Uterus (tissue), 3 donors: ENCODE measurements at regions not wholly inside any gene's neighbourhood (a gene's known extent, or its start where the extent isn't known, plus 50 kb on each side); places are given as distances from the start of the nearest gene placed in this dataset.

Source experiments
- DNase-seq, 2 donors: peaks; one replicate each; pipeline ENCODE4 v3.0.0-alpha.2; 2019 to 2020
- H3K27ac ChIP-seq, 2 donors: fragments of 200-600 bp; sonication (generic); 1 replicate in 1 of 2; 2 replicates in 1 of 2; pipeline ENCODE4 v1.5.1; 2016 to 2018
- H3K27me3 ChIP-seq, 2 donors: fragments of 200-600 bp; sonication (generic); one replicate each; pipeline ENCODE4 v1.5.1; 2018 to 2019; ENCODE audit warnings: control low read depth in 1 of 2
- H3K36me3 ChIP-seq, 2 donors: fragments of 200-600 bp; sonication (generic); one replicate each; pipeline ENCODE4 v1.5.1; 2019; ENCODE audit warnings: control low read depth in 1 of 2
- H3K4me1 ChIP-seq, 2 donors: fragments of 200-600 bp; sonication (generic); one replicate each; pipeline ENCODE4 v1.5.1; 2018 to 2019; ENCODE audit warnings: control low read depth in 1 of 2
- H3K4me3 ChIP-seq, 2 donors: fragments of 200-600 bp; sonication (generic); 1 replicate in 1 of 2; 2 replicates in 1 of 2; pipeline ENCODE4 v1.5.1; 2018 to 2019; ENCODE audit warnings: mild to moderate bottlenecking in 1 of 2
- H3K9me3 ChIP-seq, 2 donors: fragments of 200-600 bp; sonication (generic); one replicate each; pipeline ENCODE4 v1.5.1; 2019; ENCODE audit warnings: control low read depth in 1 of 2
- POLR2A ChIP-seq, 2 donors: fragments of 450-650 bp; IDR thresholded peaks; one replicate each; pipeline ENCODE4 v1.6.1; 2016; ENCODE audit warnings: antibody characterized with exemption in 2 of 2, mild to moderate bottlenecking in 1 of 2, moderate library complexity in 1 of 2
- intact Hi-C: fragments of 100-400 bp; cut with DNase I; formaldehyde crosslinking; loops from one replicate; pipeline ENCODE4 v1.15.1; 2023; ENCODE audit warnings: low total_unique reads
- TF ChIP-seq, protein P1 (sequence below), 4 experiments: fragments of 200-600 bp in 2 of 4; fragments of 450-650 bp in 2 of 4; sonication (generic) in 2 of 4; IDR thresholded peaks; one replicate each; pipeline ENCODE4 v1.5.1; 2016 to 2019; ENCODE audit warnings: antibody characterized with exemption in 4 of 4, mild to moderate bottlenecking in 2 of 4, moderate library complexity in 1 of 4
- donor health status: DM: yes; HTN: yes; CAD: no.

DNA sequence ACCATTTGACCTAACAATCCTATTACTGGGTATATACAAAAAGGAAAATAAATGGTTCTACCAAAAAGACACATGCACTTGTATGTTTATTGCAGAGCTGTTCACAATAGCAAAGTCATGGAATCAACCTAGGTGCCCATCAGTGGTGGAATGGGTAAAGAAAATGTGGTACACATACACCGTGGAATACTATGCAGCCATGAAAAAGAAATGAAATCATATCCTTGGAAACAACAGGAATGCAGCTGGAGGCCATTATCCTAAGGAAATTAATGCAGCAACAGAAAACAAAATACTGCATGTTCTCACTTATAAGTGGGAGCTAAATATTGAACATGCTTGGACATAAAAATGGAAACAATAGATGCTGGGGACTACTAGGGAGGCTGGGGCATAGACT is 534.1 kb upstream of the SGCD start:
- DNase-seq = no peak
- H3K27me3 ChIP-seq = no peaks in the 10 kb centered on the region
- peaks cover 0 to 11% of the 10 kb centered on the region in 2 donors for H3K9me3 ChIP-seq
- TF ChIP-seq, protein P1, sequence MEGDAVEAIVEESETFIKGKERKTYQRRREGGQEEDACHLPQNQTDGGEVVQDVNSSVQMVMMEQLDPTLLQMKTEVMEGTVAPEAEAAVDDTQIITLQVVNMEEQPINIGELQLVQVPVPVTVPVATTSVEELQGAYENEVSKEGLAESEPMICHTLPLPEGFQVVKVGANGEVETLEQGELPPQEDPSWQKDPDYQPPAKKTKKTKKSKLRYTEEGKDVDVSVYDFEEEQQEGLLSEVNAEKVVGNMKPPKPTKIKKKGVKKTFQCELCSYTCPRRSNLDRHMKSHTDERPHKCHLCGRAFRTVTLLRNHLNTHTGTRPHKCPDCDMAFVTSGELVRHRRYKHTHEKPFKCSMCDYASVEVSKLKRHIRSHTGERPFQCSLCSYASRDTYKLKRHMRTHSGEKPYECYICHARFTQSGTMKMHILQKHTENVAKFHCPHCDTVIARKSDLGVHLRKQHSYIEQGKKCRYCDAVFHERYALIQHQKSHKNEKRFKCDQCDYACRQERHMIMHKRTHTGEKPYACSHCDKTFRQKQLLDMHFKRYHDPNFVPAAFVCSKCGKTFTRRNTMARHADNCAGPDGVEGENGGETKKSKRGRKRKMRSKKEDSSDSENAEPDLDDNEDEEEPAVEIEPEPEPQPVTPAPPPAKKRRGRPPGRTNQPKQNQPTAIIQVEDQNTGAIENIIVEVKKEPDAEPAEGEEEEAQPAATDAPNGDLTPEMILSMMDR (IDR thresholded peaks at IDR 0.05) = no peak
- no peak for TF ChIP-seq POLR2A (IDR thresholded peaks at IDR 0.05)
- no peak overlapping the region for H3K4me3 ChIP-seq
- H3K27ac ChIP-seq = no peak overlapping the region
- H3K4me1 ChIP-seq = no peaks in the 10 kb centered on the region
- intact Hi-C loops = no loop called here
- H3K36me3 ChIP-seq = no peaks in the 10 kb centered on the region

DNA sequence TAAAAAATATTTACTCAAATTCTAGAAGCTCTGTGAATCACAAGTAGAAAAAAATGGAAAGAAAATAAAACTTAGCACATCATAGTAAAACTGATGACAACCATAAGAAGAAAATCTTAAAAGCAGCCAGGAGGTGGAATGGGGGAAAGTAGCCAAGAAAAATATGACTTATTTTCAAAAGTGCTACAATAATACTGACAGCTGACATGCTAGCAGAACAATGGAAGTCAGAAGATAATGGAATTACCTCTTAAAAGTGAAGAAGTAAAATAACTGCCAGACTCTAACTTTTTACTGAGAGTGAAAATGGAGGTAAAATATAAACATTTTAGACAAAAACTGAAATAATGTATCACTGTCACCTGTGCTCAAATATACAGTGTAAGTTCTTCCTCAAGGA is 532.2 kb upstream of the SGCD start:
- H3K4me1 ChIP-seq = no peaks in the 10 kb centered on the region
- H3K27me3 ChIP-seq = no peaks in the 10 kb centered on the region
- intact Hi-C loops = no loop called here
- no peak for DNase-seq
- H3K27ac ChIP-seq = no peak overlapping the region
- H3K36me3 ChIP-seq = no peaks in the 10 kb centered on the region
- TF ChIP-seq POLR2A (IDR thresholded peaks at IDR 0.05) = no peak
- TF ChIP-seq, protein P1 (IDR thresholded peaks at IDR 0.05) = no peak
- no peak overlapping the region for H3K4me3 ChIP-seq
- H3K9me3 ChIP-seq = peaks cover 0 to 11% of the 10 kb centered on the region in 2 donors

DNA sequence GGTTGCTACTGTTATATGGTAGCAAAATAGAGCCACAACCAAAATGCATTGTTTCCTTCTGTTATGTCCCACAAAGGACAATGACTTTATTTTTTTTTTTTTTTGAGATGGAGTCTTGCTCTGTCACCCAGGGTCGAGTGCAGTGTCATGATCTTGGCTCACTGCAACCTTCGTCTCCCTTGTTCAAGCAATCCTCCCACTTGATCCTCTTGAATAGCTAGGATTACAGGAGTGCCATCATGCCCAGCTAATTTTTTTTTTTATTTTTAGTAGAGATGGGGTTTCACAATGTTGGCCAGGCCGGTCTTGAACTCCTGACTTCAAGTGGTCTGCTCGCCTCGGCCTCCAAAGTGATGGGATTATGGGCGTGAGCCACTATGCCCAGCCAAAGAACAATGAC is 527.7 kb upstream of the SGCD start:
- no peak overlapping the region for H3K27ac ChIP-seq
- no peak for DNase-seq
- no peaks in the 10 kb centered on the region for H3K4me1 ChIP-seq
- peaks cover 0 to 7% of the 10 kb centered on the region in 2 donors for H3K9me3 ChIP-seq
- H3K36me3 ChIP-seq = no peaks in the 10 kb centered on the region
- peaks cover 0 to 3% of the 10 kb centered on the region in 2 donors for H3K27me3 ChIP-seq
- TF ChIP-seq, protein P1 (IDR thresholded peaks at IDR 0.05) = no peak
- TF ChIP-seq POLR2A (IDR thresholded peaks at IDR 0.05) = no peak
- H3K4me3 ChIP-seq = no peak overlapping the region
- intact Hi-C loops = no loop called here

DNA sequence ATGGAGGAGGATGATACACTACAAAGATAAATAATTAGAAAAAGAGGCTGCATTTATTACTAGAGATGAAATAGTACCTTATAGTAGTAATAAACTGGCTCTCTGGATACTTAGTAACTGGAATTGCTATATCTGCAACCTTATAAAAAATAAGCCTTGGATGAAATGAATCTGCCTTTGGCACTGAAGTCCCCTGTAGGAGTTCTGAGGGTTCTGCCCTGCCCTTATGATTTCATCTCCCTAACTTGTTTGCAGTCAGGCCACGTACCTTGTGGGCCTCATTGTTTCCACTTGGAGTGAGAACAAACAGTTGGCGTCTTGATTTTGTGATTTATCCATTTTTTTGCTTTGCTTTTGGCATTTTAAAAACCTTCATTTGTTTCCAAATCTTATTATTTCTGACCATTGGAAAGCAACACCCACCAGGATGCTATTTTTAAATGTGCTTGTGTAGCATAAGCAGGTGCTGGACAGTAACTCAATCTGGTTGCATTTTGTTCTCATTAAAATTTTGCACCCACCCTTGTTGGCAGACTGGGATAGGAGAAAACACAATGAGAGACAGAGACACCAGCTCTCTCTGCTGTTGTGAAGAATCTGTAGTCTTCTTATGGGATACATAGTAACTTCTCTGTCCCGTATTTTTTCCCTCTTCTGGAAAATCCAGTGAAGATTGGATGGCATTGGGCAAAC is 518.9 kb upstream of the SGCD start:
- H3K4me1 ChIP-seq = no peaks in the 10 kb centered on the region
- no peak overlapping the region for H3K4me3 ChIP-seq
- intact Hi-C loops = no loop called here
- H3K36me3 ChIP-seq = no peaks in the 10 kb centered on the region
- TF ChIP-seq, protein P1 (IDR thresholded peaks at IDR 0.05) = no peak
- TF ChIP-seq POLR2A (IDR thresholded peaks at IDR 0.05) = no peak
- no peaks in the 10 kb centered on the region for H3K9me3 ChIP-seq
- DNase-seq = no peak
- H3K27me3 ChIP-seq = no peaks in the 10 kb centered on the region
- H3K27ac ChIP-seq = no peak overlapping the region

DNA sequence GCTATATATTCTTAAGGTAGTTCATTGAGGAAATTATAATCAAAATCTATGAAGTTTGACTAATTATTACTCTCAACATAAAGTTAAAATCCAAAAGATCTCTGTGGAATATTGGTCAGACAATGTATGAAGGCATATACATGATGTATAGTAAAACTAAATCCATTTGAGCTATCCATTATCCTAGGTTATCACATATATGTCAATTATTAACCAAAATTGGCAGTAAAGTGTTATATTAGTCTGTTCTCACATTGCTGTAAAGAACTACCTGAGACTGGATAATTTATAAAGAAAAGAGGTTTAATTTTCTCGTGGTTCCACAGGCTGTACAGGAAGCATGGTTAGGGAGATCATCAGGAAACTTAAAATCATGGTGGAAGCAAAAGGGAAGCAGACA is 511.7 kb upstream of the SGCD start:
- Histone ChIP-seq H3K27me3 (no peaks in the 10 kb centered on the region), H3K4me3 (no peak overlapping the region), H3K9me3 (no peaks in the 10 kb centered on the region), H3K27ac (no peak overlapping the region), H3K36me3 (no peaks in the 10 kb centered on the region), H3K4me1 (no peaks in the 10 kb centered on the region)
- TF ChIP-seq, protein P1 (IDR thresholded peaks at IDR 0.05) = no peak
- intact Hi-C loops = no loop called here
- no peak for DNase-seq
